ENCODE measurements at regions not wholly inside any gene's neighbourhood (a gene's known extent, or its start where the extent isn't known, plus 50 kb on each side); places are given as distances from the start of the nearest gene placed in this dataset.

DNA sequence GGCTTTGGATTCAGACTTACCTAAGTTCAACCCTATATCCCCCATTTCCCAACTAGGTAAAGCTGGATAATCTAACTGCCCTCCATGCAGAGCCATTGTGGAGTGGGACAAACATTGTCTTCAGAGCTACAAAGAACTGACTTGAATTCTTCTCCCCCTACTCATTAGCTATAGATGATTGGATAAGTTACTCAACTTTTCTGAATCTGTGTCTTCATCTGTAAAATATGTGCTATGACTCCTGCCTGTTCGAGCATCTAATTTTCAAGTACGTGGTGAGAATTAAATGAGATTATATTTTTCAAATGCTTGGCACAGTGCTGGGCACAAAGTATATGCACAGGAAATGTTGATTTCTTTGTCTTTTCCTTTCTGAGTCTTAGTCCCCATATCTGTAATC lies 240.3 kb upstream of the TCF21 start:
- DNase-seq (no peak), ATAC-seq (no peak)
- Histone ChIP-seq H3K4me3 (no peak overlapping the region), H3K4me1 (peaks cover 0 to 12% (median 0%) of the 10 kb centered on the region in 9 donors), H3K27me3 (peaks cover 0 to 3% (median 0%) of the 10 kb centered on the region in 7 donors), H3K36me3 (no peaks in the 10 kb centered on the region), H3K9me3 (no peaks in the 10 kb centered on the region), H3K27ac (no peak overlapping the region)
- WGBS, 2 donors, result 74 to 85% methylated on average over 2 of the region's 2 CpGs
- TF ChIP-seq CTCF (IDR thresholded peaks at IDR 0.05), result no peak
- intact Hi-C loops (cut with DNase I), result no loop called here

DNA sequence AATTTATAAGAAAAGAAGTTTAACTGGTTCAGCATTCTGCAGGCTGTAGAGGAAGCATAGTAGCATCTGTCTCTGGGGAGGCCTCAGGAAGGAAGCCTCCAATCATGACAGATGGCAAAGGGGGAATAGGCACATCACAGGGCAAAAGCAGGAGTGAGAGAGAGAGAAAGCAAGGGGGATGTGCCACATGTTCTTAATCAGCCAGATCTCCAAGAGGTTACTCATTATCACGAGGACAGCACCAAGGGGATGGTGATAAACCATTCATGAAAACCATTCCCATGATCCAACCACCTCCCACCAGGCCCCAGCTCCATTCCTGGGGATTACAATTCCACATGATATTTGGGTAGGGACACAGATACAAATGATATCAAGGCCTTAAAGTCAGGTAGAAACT lies 217.5 kb upstream of the TCF21 start:
- intact Hi-C loops (cut with DNase I), result no loop called here

DNA sequence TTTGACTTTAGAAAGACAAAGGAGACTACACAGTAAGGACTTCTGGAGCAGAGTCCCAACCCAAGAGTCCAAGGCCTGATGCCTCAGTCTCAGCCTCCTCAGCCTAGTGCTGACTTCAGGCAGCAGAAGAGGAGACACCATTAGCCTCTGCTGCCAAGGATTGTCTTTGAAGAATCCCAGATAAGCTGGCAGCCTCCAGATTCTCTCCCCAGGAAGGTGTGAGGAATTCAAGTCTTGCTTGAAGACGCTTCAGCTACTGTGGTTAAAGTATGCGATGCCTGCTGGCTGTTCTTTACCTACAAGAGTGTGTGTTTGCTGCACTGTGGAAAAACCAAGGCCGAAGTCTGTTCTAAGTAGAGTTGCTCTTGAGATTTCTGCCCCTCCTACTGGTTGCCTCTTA lies 215.9 kb upstream of the TCF21 start:
- intact Hi-C loops (cut with DNase I), result no loop called here
- H3K9me3 ChIP-seq, result no peaks in the 10 kb centered on the region
- H3K4me3 ChIP-seq, result no peak overlapping the region
- ATAC-seq (no peak), DNase-seq (no peak)
- no peaks in the 10 kb centered on the region for H3K27me3 ChIP-seq
- no peak for TF ChIP-seq CTCF (IDR thresholded peaks at IDR 0.05)
- H3K27ac ChIP-seq, result no peak overlapping the region
- 69 to 73% methylated on average over 3 of the region's 3 CpGs for WGBS, 2 donors
- H3K4me1 ChIP-seq, result no peaks in the 10 kb centered on the region
- H3K36me3 ChIP-seq, result no peaks in the 10 kb centered on the region

More for the DNA sequence above, 217.5 kb upstream of the TCF21 start:
- Histone ChIP-seq H3K36me3 (no peaks in the 10 kb centered on the region), H3K9me3 (no peaks in the 10 kb centered on the region), H3K4me3 (no peak overlapping the region), H3K4me1 (no peaks in the 10 kb centered on the region), H3K27me3 (no peaks in the 10 kb centered on the region), H3K27ac (no peak overlapping the region)
- WGBS, 2 donors, result 32 to 47% methylated on average over 1 of the region's 1 CpG
- TF ChIP-seq CTCF (IDR thresholded peaks at IDR 0.05), result no peak
- DNase-seq (no peak), ATAC-seq (no peak)

- Histone ChIP-seq H3K9me3 (no peaks in the 10 kb centered on the region), H3K27me3 (no peaks in the 10 kb centered on the region), H3K27ac (no peak overlapping the region), H3K4me3 (no peak overlapping the region), H3K4me1 (no peaks in the 10 kb centered on the region), H3K36me3 (no peaks in the 10 kb centered on the region)
- WGBS, 2 donors, result 32 to 35% methylated on average over 1 of the region's 1 CpG
- ATAC-seq (no peak), DNase-seq (no peak)
- TF ChIP-seq CTCF (IDR thresholded peaks at IDR 0.05), result no peak
- intact Hi-C loops (cut with DNase I), result no loop called here
These were observed 214.3 kb upstream of the TCF21 start for GRCh38 chr6:133674661-133675060.

GRCh38 chr6:133680994-133681393 lies 207.9 kb upstream of the TCF21 start:
- Histone ChIP-seq H3K4me3 (no peak overlapping the region), H3K27me3 (no peaks in the 10 kb centered on the region), H3K9me3 (no peaks in the 10 kb centered on the region), H3K4me1 (no peaks in the 10 kb centered on the region), H3K27ac (no peak overlapping the region), H3K36me3 (no peaks in the 10 kb centered on the region)
- intact Hi-C loops (cut with DNase I), result no loop called here
- TF ChIP-seq CTCF (IDR thresholded peaks at IDR 0.05), result no peak
- 88 to 90% methylated on average over 2 of the region's 2 CpGs for WGBS, 2 donors
- DNase-seq (no peak), ATAC-seq (no peak)
